HG02852 (cell line): ENCODE measurements at regions not wholly inside any gene's neighbourhood (a gene's known extent, or its start where the extent isn't known, plus 50 kb on each side); places are given as distances from the start of the nearest gene placed in this dataset.
"Not testable (repeated sequence)": the region's sequence is repeated elsewhere in the genome, so short reads cannot be mapped to it uniquely, and the experiment has no call there.

ENCODE experiments used
- ATAC-seq: cut with Tn5 transposase; IDR thresholded peaks from one replicate; pipeline ENCODE4 v1.9.1; 2021; ENCODE audit warnings: mild to moderate bottlenecking, moderate library complexity; ENCODE audit not compliant: unreplicated experiment

DNA sequence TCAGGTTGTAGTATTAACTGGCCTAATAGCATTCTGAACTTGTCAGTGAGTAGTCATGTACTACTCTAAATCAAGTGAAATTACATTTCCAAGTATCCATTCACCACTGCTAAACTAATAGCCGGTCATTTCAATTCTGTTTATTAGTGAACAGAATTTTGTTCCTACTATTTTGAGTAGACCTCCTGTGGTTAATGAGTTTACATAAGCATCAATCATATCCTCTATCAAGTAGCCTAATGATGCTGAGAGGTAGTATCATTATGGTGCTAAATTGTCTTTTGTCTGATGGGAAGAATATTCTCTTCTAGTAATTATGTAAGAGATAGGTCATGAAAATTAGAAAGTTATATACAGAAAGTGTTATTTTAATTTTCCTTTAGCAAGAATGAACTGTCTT is 602.8 kb downstream of the KCNT2 start:
- no peak for ATAC-seq

- ATAC-seq, result not testable (repeated sequence)
Observed at GRCh38 chr1:196004388-196004787, 603.9 kb downstream of the KCNT2 start.

GRCh38 chr1:196002906-196003305 is 605.3 kb downstream of the KCNT2 start:
- no peak for ATAC-seq

- ATAC-seq, result not testable (repeated sequence)
Observed at GRCh38 chr1:196002296-196002695, 605.9 kb downstream of the KCNT2 start.

GRCh38 chr1:196001188-196001587 is 607.1 kb downstream of the KCNT2 start:
- no peak for ATAC-seq

- no peak for ATAC-seq
Observed at GRCh38 chr1:195999022-195999421, 609.2 kb downstream of the KCNT2 start.

- no peak for ATAC-seq
Observed at GRCh38 chr1:195981448-195982139, 626.6 kb downstream of the KCNT2 start.

DNA sequence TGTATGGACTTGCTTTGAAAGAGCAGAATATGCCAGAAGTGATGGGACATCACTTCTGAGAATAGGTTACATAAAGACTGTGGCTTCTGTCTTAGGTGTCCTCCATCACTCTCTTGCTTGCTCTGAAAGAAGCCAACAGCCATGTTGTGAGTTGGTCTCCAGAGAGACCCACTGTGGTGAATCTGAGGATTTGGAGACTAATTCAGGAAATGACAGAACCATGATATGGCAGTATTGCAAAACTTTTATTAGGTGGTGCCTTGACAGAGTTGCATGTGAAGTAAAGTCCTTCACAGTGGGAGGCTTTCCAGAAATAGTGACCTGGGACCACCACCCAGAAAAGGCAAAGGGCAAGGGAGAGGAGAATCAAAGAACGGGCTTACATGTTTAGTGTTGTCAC is 628.6 kb downstream of the KCNT2 start:
- no peak for ATAC-seq

DNA sequence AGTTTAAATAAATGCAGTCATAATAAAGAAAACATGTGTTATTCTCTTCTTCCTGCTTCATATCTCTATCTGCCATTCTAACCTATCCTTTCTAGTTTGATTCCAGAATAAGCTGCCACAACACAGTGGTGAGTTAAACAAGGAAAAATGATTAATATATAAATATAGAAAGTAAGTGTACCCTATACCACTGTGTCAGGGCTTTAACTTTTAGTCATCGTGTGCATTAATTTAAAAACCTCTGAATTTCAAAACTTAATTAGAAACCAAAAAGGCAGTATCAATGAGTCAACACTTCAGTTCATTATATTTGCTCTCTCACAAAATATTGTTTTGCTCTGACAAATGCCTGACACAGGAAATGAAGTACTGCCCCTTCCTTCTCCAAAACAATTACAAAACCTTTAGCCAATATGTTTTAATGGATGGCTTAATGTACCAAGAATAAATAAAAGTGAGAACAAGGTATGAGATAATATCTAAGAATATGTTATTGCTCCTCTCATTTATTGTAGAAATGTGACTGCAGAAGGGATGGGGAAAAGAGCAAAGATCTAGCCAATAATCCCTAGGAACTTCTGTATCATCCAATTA is 634.8 kb downstream of the KCNT2 start:
- no peak for ATAC-seq

GRCh38 chr1:195971589-195971988 is 636.7 kb downstream of the KCNT2 start:
- no peak for ATAC-seq

DNA sequence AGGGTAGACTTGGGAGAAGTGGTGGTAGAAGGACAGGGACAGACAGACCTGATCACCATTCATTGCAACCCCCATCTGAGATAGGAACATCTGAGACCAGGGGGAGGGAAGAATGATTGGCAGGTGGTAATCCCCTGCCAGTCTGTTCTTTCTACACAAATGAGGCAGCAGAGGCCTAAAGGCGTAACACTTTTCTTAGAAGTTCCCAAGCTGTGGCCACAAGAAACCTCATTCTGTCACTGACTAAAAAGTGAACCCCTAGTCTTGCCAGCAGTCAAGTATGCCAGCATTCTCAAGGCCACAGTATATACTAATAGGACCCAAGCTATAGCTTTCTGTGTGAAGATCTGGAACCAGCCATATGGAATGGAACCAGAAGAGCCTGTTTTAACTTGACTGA is 638.0 kb downstream of the KCNT2 start:
- no peak for ATAC-seq

- ATAC-seq, result no peak
Observed at GRCh38 chr1:195965475-195965874, 642.8 kb downstream of the KCNT2 start.

DNA sequence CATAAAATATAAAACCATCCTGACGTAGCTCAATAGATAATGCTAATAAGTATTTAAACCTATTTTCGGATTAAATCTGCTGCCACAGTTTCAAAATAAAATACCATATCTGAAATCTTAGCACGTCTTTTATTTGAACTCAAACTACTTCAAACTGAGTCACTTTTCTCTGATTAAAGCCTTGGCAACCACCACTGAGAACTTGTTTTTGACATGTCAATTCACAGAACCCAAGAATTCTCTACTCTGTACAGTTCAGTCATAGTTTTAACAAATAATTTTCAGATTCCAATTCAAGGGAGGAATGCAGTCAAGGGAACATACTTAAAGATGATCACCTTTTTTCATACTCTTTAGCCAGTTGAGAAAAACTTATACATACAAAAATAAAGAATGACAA is 643.2 kb downstream of the KCNT2 start:
- no peak for ATAC-seq

GRCh38 chr1:195964516-195964915 is 643.7 kb downstream of the KCNT2 start:
- no peak for ATAC-seq

GRCh38 chr1:195962051-195962450 is 646.2 kb downstream of the KCNT2 start:
- ATAC-seq, result no peak

DNA sequence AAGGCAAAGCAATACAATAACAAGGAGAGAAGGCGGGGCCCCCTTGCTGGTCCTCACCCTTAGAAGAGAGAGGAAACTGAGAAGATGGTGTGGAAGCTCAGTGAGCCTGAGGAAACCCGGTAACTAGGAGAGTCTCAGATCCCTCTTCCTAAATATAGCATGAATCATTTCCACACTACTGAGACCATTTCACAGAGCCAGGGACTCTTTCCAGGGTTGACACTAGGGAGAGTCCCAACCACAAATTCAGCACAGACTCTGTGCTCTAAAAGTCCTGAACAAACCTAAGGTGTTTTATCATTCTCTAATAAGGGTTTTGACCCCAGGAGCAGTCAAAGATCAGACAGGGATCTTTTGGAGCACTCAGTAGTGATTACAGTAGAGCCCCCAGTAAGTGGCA is 647.7 kb downstream of the KCNT2 start:
- ATAC-seq, result peak; percentile 65

- ATAC-seq, result no peak
Observed at GRCh38 chr1:195958131-195958530, 650.1 kb downstream of the KCNT2 start.

- ATAC-seq, result no peak
Observed at GRCh38 chr1:195956845-195957244, 651.4 kb downstream of the KCNT2 start.

DNA sequence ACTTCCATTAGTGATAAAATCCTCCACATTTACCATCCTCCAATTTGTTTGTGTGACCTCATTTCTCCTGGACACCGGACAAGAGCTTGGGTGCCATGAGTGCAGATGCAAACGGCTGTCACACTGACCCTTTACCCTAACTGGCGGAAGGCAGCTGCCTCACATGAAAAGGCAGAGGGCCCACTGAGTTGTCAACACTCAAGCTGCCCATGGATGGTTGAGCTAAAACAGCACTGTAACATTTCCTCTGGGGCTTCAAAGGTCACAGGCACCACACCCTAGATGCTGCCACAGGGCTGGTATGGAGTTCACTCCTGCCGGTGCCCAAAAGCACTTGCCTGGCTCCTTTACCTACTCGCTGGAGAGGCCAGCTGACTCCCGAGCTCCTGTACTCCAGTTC is 653.4 kb downstream of the KCNT2 start:
- no peak for ATAC-seq

- no peak for ATAC-seq
Observed at GRCh38 chr1:195951313-195951712, 656.9 kb downstream of the KCNT2 start.

DNA sequence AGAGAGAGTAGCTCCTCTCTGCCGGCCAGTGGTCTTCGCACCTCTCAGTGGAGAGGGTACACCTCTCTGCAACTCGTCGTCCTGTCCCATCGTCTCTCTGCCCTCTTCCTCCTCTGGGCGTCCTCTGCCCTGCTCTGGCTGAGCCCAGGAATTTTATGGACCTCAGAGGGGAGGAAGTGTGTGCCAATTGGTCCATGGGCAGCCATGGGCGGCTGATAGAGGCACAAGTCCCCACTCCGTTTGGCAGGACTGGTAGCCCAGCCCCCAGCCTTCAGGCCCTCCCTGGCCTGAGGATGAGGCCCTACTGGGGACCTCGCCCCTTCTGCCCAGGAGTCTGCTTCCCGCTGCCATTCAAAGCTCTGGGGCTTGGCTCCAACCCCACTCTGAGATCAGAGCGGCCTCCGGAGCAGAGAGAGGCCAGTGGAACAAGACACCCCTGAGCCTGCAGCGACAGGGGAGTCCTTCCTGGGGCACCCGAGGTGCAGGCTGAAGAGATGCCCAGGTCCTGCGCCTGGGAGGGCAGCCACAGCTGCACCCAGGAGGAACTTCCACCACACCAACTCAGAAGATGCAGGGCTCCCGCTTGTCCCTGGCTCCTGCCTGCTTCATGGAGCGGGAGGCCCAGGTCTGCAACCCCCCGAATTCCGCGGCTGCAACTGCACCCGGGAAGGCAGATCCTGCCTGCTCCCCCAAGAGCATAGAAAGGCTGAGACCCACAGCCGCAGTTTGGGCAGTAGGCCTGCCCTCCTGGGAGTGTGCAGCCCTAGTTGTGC is 659.9 kb downstream of the KCNT2 start:
- no peak for ATAC-seq

GRCh38 chr1:195946500-195946899 is 661.7 kb downstream of the KCNT2 start:
- no peak for ATAC-seq
